ENCODE measurements at regions not wholly inside any gene's neighbourhood (a gene's known extent, or its start where the extent isn't known, plus 50 kb on each side); places are given as distances from the start of the nearest gene placed in this dataset.

DNA sequence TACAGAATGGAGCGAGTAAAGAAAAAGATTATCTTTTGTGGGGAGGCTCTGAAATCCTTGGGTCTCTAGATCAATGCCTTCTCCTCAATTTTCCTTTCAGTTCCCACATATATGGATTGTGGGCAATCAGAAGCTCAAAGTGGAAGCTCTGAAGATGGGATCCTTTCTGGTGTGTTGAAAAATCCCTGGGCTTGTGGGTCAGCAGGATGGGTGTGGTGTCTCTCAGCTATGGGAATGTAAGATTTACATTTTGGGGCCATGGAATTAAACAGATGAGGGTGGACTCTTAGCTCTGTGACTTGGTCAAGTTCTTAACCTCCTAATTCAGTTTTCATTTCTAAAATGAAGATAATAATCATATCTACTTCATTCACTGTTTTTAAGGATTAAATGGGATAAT, 231.9 kb upstream of the CA10 start:
- TF ChIP-seq RARB (CRISPR knock-in tag; IDR thresholded peaks at IDR 0.05): no peak
- TF ChIP-seq ZNF565 (CRISPR knock-in tag; conservative IDR thresholded peaks at IDR 0.05; ENCODE audit: low read depth): no peak

Measured in SK-N-SH treated with all-trans-retinoic acid at 6 μM for 48 hours (cell line).